Colonic mucosa (tissue), 4 donors: ENCODE measurements at regions not wholly inside any gene's neighbourhood (a gene's known extent, or its start where the extent isn't known, plus 50 kb on each side); places are given as distances from the start of the nearest gene placed in this dataset.

Experiments used
- DNase-seq: peaks from one replicate; pipeline ENCODE4 v3.0.0-alpha.2; 2020
- H3K27ac ChIP-seq: fragments of 200-600 bp; one replicate; pipeline ENCODE4 v1.8.0; 2021
- H3K27me3 ChIP-seq: fragments of 200-600 bp; one replicate; pipeline ENCODE4 v1.8.0; 2021
- H3K36me3 ChIP-seq: fragments of 200-600 bp; one replicate; pipeline ENCODE4 v1.8.0; 2021
- H3K4me1 ChIP-seq: fragments of 200-600 bp; one replicate; pipeline ENCODE4 v1.8.0; 2021; ENCODE audit warnings: mild to moderate bottlenecking
- H3K4me3 ChIP-seq: fragments of 200-600 bp; one replicate; pipeline ENCODE4 v1.8.0; 2021
- H3K9ac ChIP-seq, 2 donors: one replicate each; pipeline ENCODE4 v1.7.0; 2013; ENCODE audit warnings: control low read depth in 2 of 2, low read depth in 2 of 2, low read length in 2 of 2
- H3K9me3 ChIP-seq: fragments of 200-600 bp; one replicate; pipeline ENCODE4 v1.8.0; 2021
- intact Hi-C: fragments of 100-400 bp; cut with DNase I; formaldehyde crosslinking; loops from one replicate; pipeline ENCODE4 v1.14.1; 2022
- TF ChIP-seq, protein P1 (sequence below): fragments of 200-600 bp; IDR thresholded peaks from one replicate; pipeline ENCODE4 v1.8.0; 2022; ENCODE audit warnings: antibody characterized with exemption, mild to moderate bottlenecking
- donor health status: healthy.
- donor health status: DM: no; HTN: no; CAD: no.
- donor health status: DM: no; HTN: no; CAD: no.

GRCh38 chr15:94673801-94674200, 442.4 kb downstream of the MCTP2 start:
- TF ChIP-seq, protein P1, sequence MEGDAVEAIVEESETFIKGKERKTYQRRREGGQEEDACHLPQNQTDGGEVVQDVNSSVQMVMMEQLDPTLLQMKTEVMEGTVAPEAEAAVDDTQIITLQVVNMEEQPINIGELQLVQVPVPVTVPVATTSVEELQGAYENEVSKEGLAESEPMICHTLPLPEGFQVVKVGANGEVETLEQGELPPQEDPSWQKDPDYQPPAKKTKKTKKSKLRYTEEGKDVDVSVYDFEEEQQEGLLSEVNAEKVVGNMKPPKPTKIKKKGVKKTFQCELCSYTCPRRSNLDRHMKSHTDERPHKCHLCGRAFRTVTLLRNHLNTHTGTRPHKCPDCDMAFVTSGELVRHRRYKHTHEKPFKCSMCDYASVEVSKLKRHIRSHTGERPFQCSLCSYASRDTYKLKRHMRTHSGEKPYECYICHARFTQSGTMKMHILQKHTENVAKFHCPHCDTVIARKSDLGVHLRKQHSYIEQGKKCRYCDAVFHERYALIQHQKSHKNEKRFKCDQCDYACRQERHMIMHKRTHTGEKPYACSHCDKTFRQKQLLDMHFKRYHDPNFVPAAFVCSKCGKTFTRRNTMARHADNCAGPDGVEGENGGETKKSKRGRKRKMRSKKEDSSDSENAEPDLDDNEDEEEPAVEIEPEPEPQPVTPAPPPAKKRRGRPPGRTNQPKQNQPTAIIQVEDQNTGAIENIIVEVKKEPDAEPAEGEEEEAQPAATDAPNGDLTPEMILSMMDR = no peak
- Histone ChIP-seq H3K4me1 (no peaks in the 10 kb centered on the region), H3K4me3 (no peak overlapping the region), H3K27me3 (no peaks in the 10 kb centered on the region), H3K9me3 (no peaks in the 10 kb centered on the region), H3K27ac (no peak overlapping the region), H3K9ac (no peak overlapping the region), H3K36me3 (no peaks in the 10 kb centered on the region)
- no peak for DNase-seq
- intact Hi-C loops = loop anchor here (10.0 kb wide), 1 partner anchor 259 kb away; no protein-coding TSS in a partner anchor

- Histone ChIP-seq H3K4me3 (no peak overlapping the region), H3K27ac (no peak overlapping the region), H3K36me3 (no peaks in the 10 kb centered on the region), H3K9me3 (no peaks in the 10 kb centered on the region), H3K27me3 (no peaks in the 10 kb centered on the region), H3K9ac (no peak overlapping the region), H3K4me1 (no peaks in the 10 kb centered on the region)
- intact Hi-C loops = loop anchor here (10.0 kb wide), 1 partner anchor 259 kb away; no protein-coding TSS in a partner anchor
- TF ChIP-seq, protein P1 = no peak
- no peak for DNase-seq
Measured at GRCh38 chr15:94674296-94674695, 442.9 kb downstream of the MCTP2 start.

- DNase-seq = no peak
- no peak overlapping the region for H3K4me3 ChIP-seq
- TF ChIP-seq, protein P1 = no peak
- no peaks in the 10 kb centered on the region for H3K9me3 ChIP-seq
- H3K27me3 ChIP-seq = no peaks in the 10 kb centered on the region
- intact Hi-C loops = loop anchor here (10.0 kb wide), 1 partner anchor 262 kb away; no protein-coding TSS in a partner anchor
- H3K9ac ChIP-seq = no peak overlapping the region
- no peaks in the 10 kb centered on the region for H3K4me1 ChIP-seq
- H3K36me3 ChIP-seq = no peaks in the 10 kb centered on the region
- H3K27ac ChIP-seq = no peak overlapping the region
Measured at GRCh38 chr15:94677202-94677790, 445.9 kb downstream of the MCTP2 start.

GRCh38 chr15:94682171-94682570, 450.8 kb downstream of the MCTP2 start:
- Histone ChIP-seq H3K27me3 (no peaks in the 10 kb centered on the region), H3K27ac (no peak overlapping the region), H3K4me3 (no peak overlapping the region), H3K9me3 (no peaks in the 10 kb centered on the region), H3K4me1 (no peaks in the 10 kb centered on the region), H3K36me3 (no peaks in the 10 kb centered on the region), H3K9ac (no peak overlapping the region)
- intact Hi-C loops = no loop called here
- TF ChIP-seq, protein P1 = no peak
- no peak for DNase-seq

DNA sequence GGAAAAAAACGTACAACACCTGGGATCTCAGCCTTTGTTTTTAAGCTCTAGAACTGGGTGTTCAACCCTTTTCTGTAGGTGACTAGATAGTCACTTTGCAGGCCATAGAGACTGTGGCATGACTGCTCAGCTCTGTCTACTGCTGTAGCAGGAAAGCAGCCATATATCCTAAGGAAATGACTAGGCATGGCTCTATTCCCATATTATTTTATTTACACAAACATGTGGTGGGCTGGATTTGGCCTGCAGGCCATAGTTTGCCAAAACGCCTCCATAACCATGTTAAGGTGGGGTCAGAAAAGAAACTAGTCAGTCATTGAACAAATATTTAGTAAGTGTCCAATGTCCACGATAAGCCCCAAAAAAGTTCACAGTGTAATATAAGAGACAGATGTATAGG, 452.5 kb downstream of the MCTP2 start:
- no peak for DNase-seq
- TF ChIP-seq, protein P1 = no peak
- H3K4me1 ChIP-seq = no peaks in the 10 kb centered on the region
- no peaks in the 10 kb centered on the region for H3K27me3 ChIP-seq
- H3K27ac ChIP-seq = no peak overlapping the region
- intact Hi-C loops = no loop called here
- H3K4me3 ChIP-seq = no peak overlapping the region
- no peak overlapping the region for H3K9ac ChIP-seq
- H3K36me3 ChIP-seq = no peaks in the 10 kb centered on the region
- no peaks in the 10 kb centered on the region for H3K9me3 ChIP-seq
